GM23248 (cell line): ENCODE measurements at regions not wholly inside any gene's neighbourhood (a gene's known extent, or its start where the extent isn't known, plus 50 kb on each side); places are given as distances from the start of the nearest gene placed in this dataset.

ENCODE experiments used
- DNase-seq: peaks from one replicate; pipeline ENCODE4 v3.0.0-alpha.2; 2015
- H2AFZ ChIP-seq: fragments of 200-600 bp; sonication (generic); 2 replicates; pipeline ENCODE4 v1.6.1; 2016; ENCODE audit warnings: antibody characterized with exemption
- H3F3A ChIP-seq: fragments of 200-600 bp; sonication (generic); 2 replicates; pipeline ENCODE4 v1.6.1; 2016; ENCODE audit warnings: mild to moderate bottlenecking, antibody characterized with exemption, mixed run types; ENCODE audit not compliant: insufficient read depth
- H3K27ac ChIP-seq: fragments of 200-600 bp; sonication (generic); 2 replicates; pipeline ENCODE4 v1.5.1; 2016; ENCODE audit warnings: mild to moderate bottlenecking
- H3K27me3 ChIP-seq: fragments of 200-600 bp; sonication (generic); replicated peaks from 2 replicates; pipeline ENCODE4 v1.6.1; 2016; ENCODE audit warnings: mild to moderate bottlenecking; ENCODE audit not compliant: insufficient read depth
- H3K36me3 ChIP-seq: fragments of 200-600 bp; sonication (generic); 2 replicates; pipeline ENCODE4 v1.6.1; 2016; ENCODE audit warnings: low read depth, mild to moderate bottlenecking
- H3K4me1 ChIP-seq: fragments of 200-600 bp; sonication (generic); 2 replicates; pipeline ENCODE4 v1.6.1; 2016; ENCODE audit warnings: mild to moderate bottlenecking; ENCODE audit not compliant: insufficient read depth
- H3K4me2 ChIP-seq: fragments of 200-600 bp; sonication (generic); one replicate; pipeline ENCODE4 v1.6.1; 2016; ENCODE audit warnings: mild to moderate bottlenecking; ENCODE audit not compliant: unreplicated experiment
- H3K4me3 ChIP-seq: fragments of 200-600 bp; sonication (generic); 2 replicates; pipeline ENCODE4 v1.5.1; 2016; ENCODE audit warnings: mild to moderate bottlenecking
- H3K79me2 ChIP-seq: fragments of 200-600 bp; sonication (generic); 2 replicates; pipeline ENCODE4 v1.6.1; 2016; ENCODE audit warnings: mild to moderate bottlenecking; ENCODE audit not compliant: insufficient read depth
- H3K9ac ChIP-seq: fragments of 200-600 bp; sonication (generic); 2 replicates; pipeline ENCODE4 v1.6.1; 2016; ENCODE audit warnings: mild to moderate bottlenecking
- H3K9me2 ChIP-seq: fragments of 200-600 bp; sonication (generic); 2 replicates; pipeline ENCODE4 v1.6.1; 2016; ENCODE audit warnings: mixed run types, mild to moderate bottlenecking, moderate library complexity; ENCODE audit not compliant: insufficient read depth
- H3K9me3 ChIP-seq: fragments of 200-600 bp; sonication (generic); one replicate; pipeline ENCODE4 v1.6.1; 2017; ENCODE audit warnings: low read depth
- H4K20me1 ChIP-seq: fragments of 200-600 bp; sonication (generic); 2 replicates; pipeline ENCODE4 v1.6.0; 2016; ENCODE audit not compliant: insufficient read depth
- EZH2 ChIP-seq: fragments of 200-600 bp; sonication (generic); IDR thresholded peaks from 2 replicates; pipeline ENCODE4 v1.6.1; 2018; ENCODE audit warnings: antibody characterized with exemption, mild to moderate bottlenecking; ENCODE audit not compliant: insufficient read depth, poor library complexity, severe bottlenecking
- EZH2phosphoT487 ChIP-seq: fragments of 200-600 bp; sonication (generic); IDR thresholded peaks from 2 replicates; pipeline ENCODE4 v1.6.1; 2018; ENCODE audit warnings: antibody characterized with exemption, moderate library complexity, mild to moderate bottlenecking, low read depth; ENCODE audit not compliant: insufficient read depth
- WGBS, 2 experiments: methylation state at CpG; one replicate each; pipeline ENCODE4 v1.1.6; 2015 to 2017; ENCODE audit warnings: low lambda C conversion rate in 2 of 2, low coverage in 1 of 2; ENCODE audit errors: missing lambda C conversion rate in 2 of 2; 5-methylcytosine and 5-hydroxymethylcytosine counted together
- in situ Hi-C: fragments of 300-500 bp; cut with MboI; formaldehyde crosslinking; loops from 2 replicates; pipeline ENCODE4 v1.15.0; 2020

DNA sequence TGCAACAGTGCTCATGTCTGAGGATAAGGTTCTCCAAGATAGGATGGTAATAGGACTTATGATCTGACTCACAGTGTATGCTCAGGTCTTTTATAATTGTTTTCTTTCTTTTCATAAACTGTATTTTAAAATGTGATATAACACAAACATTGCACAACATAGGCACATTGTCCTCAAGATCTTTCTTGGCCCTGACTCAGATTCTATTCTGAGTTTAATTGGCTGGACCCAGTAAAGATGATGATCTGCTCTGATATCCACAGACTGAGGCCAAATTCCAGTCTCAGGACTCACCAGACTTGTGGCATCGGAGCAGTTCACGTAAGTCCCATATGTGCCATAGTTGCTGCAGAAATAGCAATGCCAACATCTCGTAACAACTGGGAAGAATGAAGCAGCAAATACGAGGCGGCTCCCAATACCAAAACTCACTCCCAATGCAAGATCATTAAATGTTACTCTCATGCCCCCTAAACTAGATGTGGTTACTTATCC is 448.9 kb upstream of the SLC14A2 start:
- peak overlapping the region; percentile 99 for H3K27ac ChIP-seq
- H3K9ac ChIP-seq, result peak overlapping the region; percentile 76
- H3K4me3 ChIP-seq, result 0 out of 2 replicates have a peak overlapping the region, but pooled peaks have one; percentile 26
- peaks cover 72% of the 10 kb centered on the region for H3K4me1 ChIP-seq
- DNase-seq, result peak; percentile 97
- H3K36me3 ChIP-seq, result no peaks in the 10 kb centered on the region
- H3F3A ChIP-seq, result peaks cover 72% of the 10 kb centered on the region
- H4K20me1 ChIP-seq, result no peaks in the 10 kb centered on the region
- H3K79me2 ChIP-seq, result no peaks in the 10 kb centered on the region
- WGBS, 2 experiments, result 0 to 9% methylated on average over 5 of the region's 5 CpGs
- no peak overlapping the region for H2AFZ ChIP-seq
- no peaks in the 10 kb centered on the region for H3K9me2 ChIP-seq
- peak overlapping the region; percentile 79 for H3K4me2 ChIP-seq
- H3K27me3 ChIP-seq, result no peaks in the 10 kb centered on the region
- TF ChIP-seq EZH2, result no peak
- TF ChIP-seq EZH2phosphoT487, result no peak
- H3K9me3 ChIP-seq, result no peaks in the 10 kb centered on the region
- in situ Hi-C loops, result no loop called here

DNA sequence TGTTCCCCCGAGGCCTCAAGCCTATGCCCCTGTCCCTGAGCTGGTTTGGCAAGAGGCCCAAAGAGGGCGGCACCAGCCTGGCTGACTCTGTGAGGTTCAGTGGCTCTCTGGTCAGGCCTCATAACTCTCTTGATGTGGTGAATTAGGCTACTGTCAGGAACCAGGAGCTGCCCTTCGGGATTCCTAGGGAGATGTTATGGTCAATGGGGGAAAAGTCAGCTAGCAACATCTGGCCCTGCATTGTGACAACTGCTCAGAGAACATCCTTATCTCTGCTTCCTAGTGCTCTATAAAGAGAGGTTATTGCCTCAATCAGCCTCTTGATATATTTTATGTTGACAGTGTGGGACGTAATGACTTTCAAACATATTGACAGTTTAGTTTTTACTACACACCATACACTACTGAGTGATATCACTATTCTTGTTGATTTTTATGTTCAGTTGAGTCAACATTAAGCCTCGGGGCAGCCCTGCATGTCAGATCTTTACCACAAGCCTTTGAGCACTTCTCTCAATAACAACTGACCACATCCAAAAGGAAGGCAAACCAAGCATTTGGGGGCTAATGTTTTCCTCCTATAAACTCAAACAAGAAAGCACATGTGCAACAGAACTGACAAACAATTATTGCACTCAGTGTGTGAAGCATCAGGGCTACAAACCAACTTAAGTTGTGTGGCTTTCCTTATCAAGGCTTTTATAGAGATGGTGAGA is 448.3 kb upstream of the SLC14A2 start:
- peak overlapping the region; percentile 99 for H3K27ac ChIP-seq
- H2AFZ ChIP-seq, result no peak overlapping the region
- no peaks in the 10 kb centered on the region for H3K27me3 ChIP-seq
- H4K20me1 ChIP-seq, result no peaks in the 10 kb centered on the region
- H3K9ac ChIP-seq, result peak overlapping the region; percentile 76
- H3F3A ChIP-seq, result peaks cover 79% of the 10 kb centered on the region
- peak overlapping the region; percentile 79 for H3K4me2 ChIP-seq
- no peaks in the 10 kb centered on the region for H3K9me2 ChIP-seq
- 0 out of 2 replicates have a peak overlapping the region, but pooled peaks have one; percentile 26 for H3K4me3 ChIP-seq
- H3K9me3 ChIP-seq, result no peaks in the 10 kb centered on the region
- in situ Hi-C loops, result no loop called here
- peaks cover 78% of the 10 kb centered on the region for H3K4me1 ChIP-seq
- no peak for TF ChIP-seq EZH2
- no peak for TF ChIP-seq EZH2phosphoT487
- no peaks in the 10 kb centered on the region for H3K79me2 ChIP-seq
- DNase-seq, result peak; percentile 73
- H3K36me3 ChIP-seq, result no peaks in the 10 kb centered on the region
- WGBS, 2 experiments, result 13 to 19% methylated on average over 5 of the region's 5 CpGs

DNA sequence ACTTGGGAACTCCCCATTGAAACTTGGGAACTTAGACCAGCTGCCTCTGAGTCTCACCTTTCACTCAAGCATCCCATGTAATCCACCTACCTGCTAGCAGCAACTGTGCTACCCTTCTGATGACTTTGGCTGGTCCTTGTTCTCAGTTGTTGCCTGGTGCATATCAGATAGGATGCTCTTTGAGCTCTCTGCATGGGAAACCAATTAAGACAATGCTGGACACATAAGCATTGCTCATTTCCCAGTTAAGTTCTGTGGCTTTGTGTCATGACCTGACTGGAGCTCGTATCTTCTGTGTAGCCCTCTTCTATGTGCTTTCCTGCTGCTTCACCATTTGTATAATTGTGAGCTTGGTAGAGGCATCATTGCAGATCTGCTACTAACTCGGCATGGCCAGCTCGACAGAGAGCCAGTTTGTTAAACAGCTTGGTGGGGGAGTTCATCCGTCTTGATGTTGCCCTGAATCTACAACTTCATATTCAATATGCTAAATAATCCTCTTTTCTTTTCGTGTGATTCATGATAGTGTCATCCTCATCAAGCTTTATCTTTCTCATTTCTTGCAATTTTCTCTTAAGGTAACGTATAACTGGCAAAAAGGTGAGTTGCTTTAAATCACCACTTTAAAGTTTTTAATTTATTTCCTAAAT is 447.5 kb upstream of the SLC14A2 start:
- Histone ChIP-seq H2AFZ (no peak overlapping the region), H3K9ac (peak overlapping the region; percentile 76), H3K4me3 (peak overlapping the region; percentile 14; the same call in 1 of the 2 replicates), H3K9me2 (no peaks in the 10 kb centered on the region), H3K36me3 (no peaks in the 10 kb centered on the region), H3K27ac (peak overlapping the region; percentile 99), H3K27me3 (no peaks in the 10 kb centered on the region), H3F3A (peaks cover 86% of the 10 kb centered on the region), H3K4me1 (peaks cover 83% of the 10 kb centered on the region), H4K20me1 (no peaks in the 10 kb centered on the region), H3K79me2 (no peaks in the 10 kb centered on the region), H3K4me2 (peak overlapping the region; percentile 79), H3K9me3 (no peaks in the 10 kb centered on the region)
- in situ Hi-C loops, result no loop called here
- peak; percentile 87 for DNase-seq
- TF ChIP-seq EZH2phosphoT487 (no peak), EZH2 (no peak)
- 2 to 3% methylated on average over 6 of the region's 6 CpGs for WGBS, 2 experiments

DNA sequence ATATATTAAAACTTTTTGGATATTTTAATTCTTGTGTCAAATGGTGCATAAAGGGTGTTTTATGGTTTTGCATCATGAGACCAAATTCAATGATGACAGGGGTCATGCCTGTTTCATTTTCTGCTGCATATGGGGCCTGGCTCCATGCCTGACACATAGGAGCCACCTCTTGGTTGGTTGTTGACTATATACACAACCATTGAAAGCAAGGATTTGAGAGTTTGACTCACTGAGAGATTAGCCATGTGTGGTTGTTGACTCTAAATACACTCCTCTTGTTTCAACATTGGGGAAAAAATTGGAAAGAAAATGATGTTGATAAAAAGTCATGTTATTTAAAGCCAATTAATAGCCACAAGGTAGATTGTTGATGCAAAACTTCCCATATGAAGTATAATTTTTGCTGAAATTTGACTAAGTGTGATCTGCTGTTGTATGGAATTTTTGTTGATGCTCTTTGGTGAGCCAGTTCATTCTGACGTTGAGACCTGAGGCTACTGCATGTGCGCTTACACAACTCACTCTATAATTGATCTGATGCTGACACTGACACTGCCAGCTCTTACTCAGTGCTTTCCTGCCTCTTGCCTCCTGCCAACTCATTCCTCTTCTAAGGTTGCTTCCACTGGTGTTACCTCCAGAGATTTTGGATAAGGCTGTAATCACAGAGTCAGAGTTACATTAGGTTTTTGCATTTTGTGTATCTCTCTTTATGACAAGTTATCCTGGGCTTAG is 446.2 kb upstream of the SLC14A2 start:
- Histone ChIP-seq H3K79me2 (no peaks in the 10 kb centered on the region), H3K27me3 (no peaks in the 10 kb centered on the region), H3F3A (peaks cover 85% of the 10 kb centered on the region), H2AFZ (no peak overlapping the region), H3K36me3 (no peaks in the 10 kb centered on the region), H3K9me3 (no peaks in the 10 kb centered on the region), H3K4me1 (peaks cover 83% of the 10 kb centered on the region), H4K20me1 (no peaks in the 10 kb centered on the region), H3K9ac (peak overlapping the region; percentile 76), H3K27ac (peak overlapping the region; percentile 99), H3K4me2 (peak overlapping the region; percentile 79), H3K4me3 (no peak overlapping the region), H3K9me2 (no peaks in the 10 kb centered on the region)
- WGBS, 2 experiments, result 0 to 3% methylated on average over 2 of the region's 2 CpGs
- TF ChIP-seq EZH2phosphoT487 (no peak), EZH2 (no peak)
- in situ Hi-C loops, result no loop called here
- peak; percentile 96 for DNase-seq
